GM23338 (cell line): ENCODE measurements at regions not wholly inside any gene's neighbourhood (a gene's known extent, or its start where the extent isn't known, plus 50 kb on each side); places are given as distances from the start of the nearest gene placed in this dataset.

Source experiments
- CREB1 ChIP-seq: fragments of 250-450 bp; sonication (Bioruptor Pico); IDR thresholded peaks from 2 replicates; pipeline ENCODE4 v1.5.0; 2020; ENCODE audit warnings: low read depth, mild to moderate bottlenecking, moderate library complexity
- EZH2 ChIP-seq: fragments of 200-600 bp; sonication (generic); IDR thresholded peaks from one replicate; pipeline ENCODE4 v1.8.0; 2017; ENCODE audit warnings: antibody characterized with exemption, mild to moderate bottlenecking, low read depth; ENCODE audit not compliant: unreplicated experiment
- EZH2phosphoT487 ChIP-seq: fragments of 200-600 bp; sonication (generic); IDR thresholded peaks from one replicate; pipeline ENCODE4 v1.8.1; 2018; ENCODE audit warnings: antibody characterized with exemption; ENCODE audit not compliant: unreplicated experiment
- TF ChIP-seq, protein P1 (sequence below), 2 experiments: fragments of 200-600 bp in 1 of 2; sonication (generic) in 1 of 2; conservative IDR thresholded peaks; 2 replicates each; pipeline versions ENCODE4 v1.5.1 to v1.6.1; 2016 to 2017; ENCODE audit warnings: antibody characterized with exemption in 2 of 2, low read depth in 2 of 2, mild to moderate bottlenecking in 2 of 2, moderate library complexity in 1 of 2

DNA sequence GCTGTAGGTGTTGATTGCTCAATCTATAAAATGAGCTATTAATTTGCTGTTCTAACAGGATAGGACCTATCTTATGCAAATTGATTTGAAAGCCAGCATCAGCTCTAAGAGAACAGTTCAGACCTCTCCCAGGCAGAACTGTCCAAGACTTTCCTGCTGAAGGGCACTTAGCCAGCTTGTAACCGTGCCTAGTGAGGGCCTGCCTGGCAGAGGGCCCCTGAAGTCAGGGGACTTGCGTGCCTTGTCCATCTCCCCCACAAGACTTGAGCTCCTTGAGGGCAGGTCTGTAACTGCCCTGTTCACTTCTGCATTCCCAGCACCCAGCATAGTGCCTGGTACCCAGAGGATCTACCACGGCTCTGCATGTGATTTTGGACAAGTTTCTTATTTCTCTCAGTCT lies 293.4 kb downstream of the CDK5RAP2 start:
- TF ChIP-seq, protein P1, sequence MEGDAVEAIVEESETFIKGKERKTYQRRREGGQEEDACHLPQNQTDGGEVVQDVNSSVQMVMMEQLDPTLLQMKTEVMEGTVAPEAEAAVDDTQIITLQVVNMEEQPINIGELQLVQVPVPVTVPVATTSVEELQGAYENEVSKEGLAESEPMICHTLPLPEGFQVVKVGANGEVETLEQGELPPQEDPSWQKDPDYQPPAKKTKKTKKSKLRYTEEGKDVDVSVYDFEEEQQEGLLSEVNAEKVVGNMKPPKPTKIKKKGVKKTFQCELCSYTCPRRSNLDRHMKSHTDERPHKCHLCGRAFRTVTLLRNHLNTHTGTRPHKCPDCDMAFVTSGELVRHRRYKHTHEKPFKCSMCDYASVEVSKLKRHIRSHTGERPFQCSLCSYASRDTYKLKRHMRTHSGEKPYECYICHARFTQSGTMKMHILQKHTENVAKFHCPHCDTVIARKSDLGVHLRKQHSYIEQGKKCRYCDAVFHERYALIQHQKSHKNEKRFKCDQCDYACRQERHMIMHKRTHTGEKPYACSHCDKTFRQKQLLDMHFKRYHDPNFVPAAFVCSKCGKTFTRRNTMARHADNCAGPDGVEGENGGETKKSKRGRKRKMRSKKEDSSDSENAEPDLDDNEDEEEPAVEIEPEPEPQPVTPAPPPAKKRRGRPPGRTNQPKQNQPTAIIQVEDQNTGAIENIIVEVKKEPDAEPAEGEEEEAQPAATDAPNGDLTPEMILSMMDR (conservative IDR thresholded peaks at IDR 0.05; ENCODE audit: low read depth in 2 of 2) = no peak
- TF ChIP-seq EZH2phosphoT487 (no peak), CREB1 (CRISPR knock-in tag) (no peak), EZH2 (no peak)
